ENCODE measurements at regions not wholly inside any gene's neighbourhood (a gene's known extent, or its start where the extent isn't known, plus 50 kb on each side); places are given as distances from the start of the nearest gene placed in this dataset.

DNA sequence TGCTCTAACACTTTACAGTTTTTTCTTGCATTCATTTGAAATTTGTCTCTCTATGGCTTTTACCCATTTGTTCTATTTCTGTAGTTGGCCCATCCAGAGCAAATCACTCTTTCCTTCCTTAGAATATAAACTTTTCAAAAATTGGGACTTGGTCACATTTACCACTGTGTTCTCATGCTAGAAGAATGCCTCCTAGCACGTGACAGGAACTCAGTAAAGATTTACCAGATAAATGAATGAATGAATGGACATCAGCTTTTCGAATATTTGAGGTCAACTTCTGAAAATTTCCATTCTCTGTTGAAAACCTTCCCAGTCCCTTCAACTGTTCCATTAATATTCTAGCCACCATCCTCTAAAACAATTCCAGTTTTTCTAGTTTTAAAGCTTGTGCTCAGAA is 294.5 kb downstream of the CD83 start:
- TF ChIP-seq, protein P1, sequence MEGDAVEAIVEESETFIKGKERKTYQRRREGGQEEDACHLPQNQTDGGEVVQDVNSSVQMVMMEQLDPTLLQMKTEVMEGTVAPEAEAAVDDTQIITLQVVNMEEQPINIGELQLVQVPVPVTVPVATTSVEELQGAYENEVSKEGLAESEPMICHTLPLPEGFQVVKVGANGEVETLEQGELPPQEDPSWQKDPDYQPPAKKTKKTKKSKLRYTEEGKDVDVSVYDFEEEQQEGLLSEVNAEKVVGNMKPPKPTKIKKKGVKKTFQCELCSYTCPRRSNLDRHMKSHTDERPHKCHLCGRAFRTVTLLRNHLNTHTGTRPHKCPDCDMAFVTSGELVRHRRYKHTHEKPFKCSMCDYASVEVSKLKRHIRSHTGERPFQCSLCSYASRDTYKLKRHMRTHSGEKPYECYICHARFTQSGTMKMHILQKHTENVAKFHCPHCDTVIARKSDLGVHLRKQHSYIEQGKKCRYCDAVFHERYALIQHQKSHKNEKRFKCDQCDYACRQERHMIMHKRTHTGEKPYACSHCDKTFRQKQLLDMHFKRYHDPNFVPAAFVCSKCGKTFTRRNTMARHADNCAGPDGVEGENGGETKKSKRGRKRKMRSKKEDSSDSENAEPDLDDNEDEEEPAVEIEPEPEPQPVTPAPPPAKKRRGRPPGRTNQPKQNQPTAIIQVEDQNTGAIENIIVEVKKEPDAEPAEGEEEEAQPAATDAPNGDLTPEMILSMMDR (IDR thresholded peaks at IDR 0.05) = no peak
- TF ChIP-seq POLR2A (IDR thresholded peaks at IDR 0.05) = no peak
